COLO668 (cell line): ENCODE measurements at regions not wholly inside any gene's neighbourhood (a gene's known extent, or its start where the extent isn't known, plus 50 kb on each side); places are given as distances from the start of the nearest gene placed in this dataset.
"Not testable (repeated sequence)": the region's sequence is repeated elsewhere in the genome, so short reads cannot be mapped to it uniquely, and the experiment has no call there.

ENCODE experiments used
- DNase-seq: peaks from one replicate; lab custom pipeline; 2025; ENCODE audit not compliant: unreplicated experiment; lab: John Stamatoyannopoulos, UW

- DNase-seq, result no peak
Observed at GRCh38 chr6:93848031-93848742, 428.8 kb upstream of the EPHA7 start.

DNA sequence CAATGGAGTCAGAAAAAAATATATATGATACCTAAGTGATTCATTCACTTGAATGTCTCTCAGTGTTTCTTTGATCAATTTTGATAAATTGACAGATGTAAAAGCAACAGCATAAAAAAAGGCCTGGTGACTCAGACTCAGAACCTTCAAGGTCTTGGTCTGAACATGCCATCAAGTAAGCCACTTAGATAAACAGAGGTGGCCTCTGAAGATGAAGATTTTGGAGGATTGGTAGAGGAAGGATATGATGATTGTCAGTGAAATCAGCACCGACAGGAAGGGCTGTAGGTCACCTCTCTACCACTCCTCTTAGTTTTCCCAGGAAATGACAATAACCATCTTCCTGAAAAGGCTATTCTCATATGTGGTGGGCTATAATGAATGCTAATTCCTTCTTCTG, 422.8 kb upstream of the EPHA7 start:
- no peak for DNase-seq

GRCh38 chr6:93835451-93836145, 416.2 kb upstream of the EPHA7 start:
- DNase-seq, result not testable (repeated sequence)

DNA sequence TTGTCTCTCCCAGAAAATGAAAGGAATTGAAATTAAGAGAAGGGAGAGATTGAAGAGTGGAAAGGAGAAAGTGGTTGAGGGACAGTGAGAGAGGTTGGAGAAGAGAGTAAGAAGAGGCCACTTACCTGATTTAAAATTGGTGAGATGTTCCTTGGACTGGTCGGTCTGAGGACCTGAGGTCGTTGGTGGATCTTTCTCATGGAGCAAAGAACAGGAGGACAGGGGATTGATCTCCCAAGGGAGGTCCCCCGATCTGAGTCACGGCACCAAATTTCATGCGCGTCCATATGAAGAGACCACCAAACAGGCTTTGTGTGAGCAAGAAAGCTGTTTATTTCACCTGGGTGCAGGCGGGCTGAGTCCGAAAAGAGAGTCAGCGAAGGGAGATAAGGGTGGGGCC, 415.7 kb upstream of the EPHA7 start:
- DNase-seq, result not testable (repeated sequence)

DNA sequence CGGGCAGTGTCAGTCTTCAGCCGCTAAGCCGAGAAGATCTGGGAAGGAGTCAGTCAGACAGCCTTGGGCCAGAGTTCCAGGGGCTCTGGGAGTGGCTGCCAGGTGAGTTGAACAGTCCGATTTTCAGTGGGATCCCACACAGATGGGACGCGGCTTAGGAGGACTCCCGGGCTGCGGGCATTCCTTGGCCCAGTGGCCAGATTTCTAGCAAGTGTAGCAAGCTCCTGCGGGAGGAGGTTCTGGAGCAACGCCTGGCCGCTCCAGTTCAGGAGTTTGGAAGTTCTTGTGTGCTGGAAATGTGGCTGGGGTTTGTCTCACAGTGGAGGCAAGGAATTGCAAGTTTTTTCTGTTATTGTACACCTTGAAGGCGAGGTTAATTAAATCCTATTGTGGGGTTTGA, 414.0 kb upstream of the EPHA7 start:
- DNase-seq, result not testable (repeated sequence)

GRCh38 chr6:93829757-93830156, 410.4 kb upstream of the EPHA7 start:
- DNase-seq, result not testable (repeated sequence)

GRCh38 chr6:93829009-93829408, 409.6 kb upstream of the EPHA7 start:
- no peak for DNase-seq

DNA sequence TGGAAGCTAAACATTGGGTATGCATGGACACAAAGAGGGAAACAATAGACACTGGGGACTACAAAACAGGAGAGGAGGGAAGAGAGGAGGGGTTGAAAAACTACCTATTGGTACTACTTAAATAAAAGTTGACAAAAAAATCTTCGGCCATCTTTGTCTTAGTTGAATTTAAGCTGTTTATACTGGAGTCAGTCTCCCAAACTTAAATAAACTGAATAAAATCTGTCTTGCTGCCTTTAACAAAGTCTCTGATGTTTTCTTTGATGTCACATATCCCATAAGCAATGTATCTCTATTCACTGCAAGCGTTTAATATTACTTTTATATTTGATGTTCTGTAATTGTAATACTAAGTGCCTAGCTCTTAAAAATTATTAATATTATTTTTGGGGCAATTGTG, 409.2 kb upstream of the EPHA7 start:
- DNase-seq, result no peak

DNA sequence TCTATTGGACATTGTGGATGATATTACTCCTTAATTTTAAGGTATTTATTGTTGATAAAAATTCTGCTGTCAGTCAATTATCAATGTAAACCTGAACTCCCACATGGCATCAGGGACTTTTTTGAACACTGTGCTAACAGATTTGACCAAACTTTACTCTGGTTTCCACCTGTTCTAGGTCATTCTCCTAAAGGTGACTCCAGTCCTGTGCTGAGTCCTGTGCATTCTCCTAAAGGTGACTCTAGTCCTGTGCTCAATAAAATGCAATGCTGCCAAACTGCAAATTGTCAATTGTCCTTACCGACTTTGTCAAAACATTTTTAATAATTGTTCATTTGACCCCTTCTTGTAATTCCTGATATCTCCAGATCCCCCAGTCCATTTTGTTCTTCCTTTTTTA, 408.4 kb upstream of the EPHA7 start:
- DNase-seq, result no peak

GRCh38 chr6:93825950-93826349, 406.6 kb upstream of the EPHA7 start:
- no peak for DNase-seq

GRCh38 chr6:93823489-93823888, 404.1 kb upstream of the EPHA7 start:
- no peak for DNase-seq

DNA sequence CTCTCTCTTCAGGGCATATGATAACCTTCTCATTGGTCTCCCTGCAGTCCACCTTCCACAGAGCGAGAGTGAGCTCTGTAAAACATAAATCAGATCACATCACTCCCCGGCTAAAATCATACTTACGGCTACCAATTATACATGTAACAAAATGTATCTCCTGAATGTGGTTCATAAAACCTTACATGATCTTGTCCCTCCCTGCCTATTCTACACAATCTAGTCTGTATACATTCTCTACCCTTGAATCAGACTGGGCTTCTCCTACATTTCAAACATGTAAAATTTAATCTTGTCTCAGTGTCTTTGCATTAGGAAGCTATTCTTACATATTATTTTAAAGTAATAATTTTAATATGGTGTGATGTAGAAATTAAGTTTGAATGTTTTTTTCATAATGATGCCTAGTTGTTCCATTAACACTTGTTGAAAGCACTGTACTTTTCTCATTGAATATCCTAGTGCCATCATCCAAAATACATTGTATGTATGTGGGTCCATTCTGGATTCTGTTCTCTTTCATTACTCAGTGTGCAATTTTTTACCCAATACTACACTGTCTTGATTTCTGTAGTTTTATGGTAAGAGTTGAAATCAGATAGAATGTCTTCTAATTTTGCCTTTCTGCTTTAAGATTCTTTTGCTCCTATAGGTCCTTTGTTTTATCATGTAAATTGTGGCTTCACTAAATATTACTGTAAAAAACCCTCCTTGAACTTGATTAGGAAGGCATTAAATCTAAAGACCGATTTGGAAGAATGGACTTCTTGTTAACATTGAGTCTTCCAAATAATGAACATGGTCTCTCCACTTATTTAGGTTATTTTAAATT, 403.3 kb upstream of the EPHA7 start:
- no peak for DNase-seq

DNA sequence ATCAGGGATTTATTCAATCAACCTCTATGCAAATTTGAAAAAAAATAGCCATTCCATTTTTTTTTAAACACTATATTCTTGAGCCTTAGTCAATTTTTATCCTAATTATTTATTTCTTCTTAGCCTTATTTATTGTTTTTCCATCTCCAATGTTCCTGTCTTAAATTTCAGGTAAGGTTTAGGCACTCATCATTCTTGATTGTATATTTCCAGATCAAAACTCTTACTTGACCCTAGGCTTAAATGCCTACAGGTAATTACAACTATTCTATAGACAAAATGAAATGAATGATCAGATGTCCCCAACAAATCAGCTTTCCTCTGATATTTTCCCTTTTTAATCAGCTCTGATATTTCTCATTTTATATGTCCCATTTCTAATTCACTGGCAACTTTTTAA, 402.6 kb upstream of the EPHA7 start:
- DNase-seq, result no peak

GRCh38 chr6:93820465-93821082, 401.2 kb upstream of the EPHA7 start:
- no peak for DNase-seq

DNA sequence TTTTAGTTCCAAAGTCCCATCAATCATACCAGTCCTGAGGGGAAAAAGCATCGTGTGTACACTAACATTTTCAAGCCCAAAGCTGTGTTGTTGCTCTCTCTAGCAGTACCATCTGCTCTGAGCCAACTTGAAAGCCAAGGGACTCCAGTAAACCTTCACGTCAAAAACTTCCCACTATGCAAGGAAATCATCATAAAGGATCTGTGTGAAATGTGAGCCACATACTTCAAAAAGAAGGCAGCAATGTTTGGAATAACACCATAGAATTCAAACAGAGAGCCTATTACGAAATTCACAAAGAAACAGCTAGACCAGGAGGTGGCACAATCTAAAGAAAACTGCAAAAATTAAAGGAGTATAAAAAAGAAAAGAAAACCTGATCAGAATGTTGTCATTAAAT, 399.8 kb upstream of the EPHA7 start:
- no peak for DNase-seq

DNA sequence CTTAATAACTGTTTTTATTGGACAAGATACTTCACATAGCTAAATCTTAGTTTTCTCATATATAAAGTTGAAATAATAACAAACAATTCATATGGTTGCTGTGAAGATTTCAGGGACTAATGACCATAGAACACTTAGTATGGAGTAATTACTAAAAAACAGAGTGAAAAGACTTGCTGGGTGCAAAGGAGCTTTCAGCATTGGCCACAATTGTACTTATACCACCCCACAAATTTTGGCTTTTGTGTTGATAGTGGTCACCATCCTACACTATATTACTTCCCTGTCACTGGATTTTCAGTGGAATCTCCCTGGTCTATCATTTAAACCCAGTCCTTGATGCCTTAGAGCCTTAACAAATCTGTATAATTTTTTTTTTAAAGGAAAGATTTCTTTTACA, 398.6 kb upstream of the EPHA7 start:
- no peak for DNase-seq

GRCh38 chr6:93806409-93807270, 387.3 kb upstream of the EPHA7 start:
- DNase-seq, result no peak

DNA sequence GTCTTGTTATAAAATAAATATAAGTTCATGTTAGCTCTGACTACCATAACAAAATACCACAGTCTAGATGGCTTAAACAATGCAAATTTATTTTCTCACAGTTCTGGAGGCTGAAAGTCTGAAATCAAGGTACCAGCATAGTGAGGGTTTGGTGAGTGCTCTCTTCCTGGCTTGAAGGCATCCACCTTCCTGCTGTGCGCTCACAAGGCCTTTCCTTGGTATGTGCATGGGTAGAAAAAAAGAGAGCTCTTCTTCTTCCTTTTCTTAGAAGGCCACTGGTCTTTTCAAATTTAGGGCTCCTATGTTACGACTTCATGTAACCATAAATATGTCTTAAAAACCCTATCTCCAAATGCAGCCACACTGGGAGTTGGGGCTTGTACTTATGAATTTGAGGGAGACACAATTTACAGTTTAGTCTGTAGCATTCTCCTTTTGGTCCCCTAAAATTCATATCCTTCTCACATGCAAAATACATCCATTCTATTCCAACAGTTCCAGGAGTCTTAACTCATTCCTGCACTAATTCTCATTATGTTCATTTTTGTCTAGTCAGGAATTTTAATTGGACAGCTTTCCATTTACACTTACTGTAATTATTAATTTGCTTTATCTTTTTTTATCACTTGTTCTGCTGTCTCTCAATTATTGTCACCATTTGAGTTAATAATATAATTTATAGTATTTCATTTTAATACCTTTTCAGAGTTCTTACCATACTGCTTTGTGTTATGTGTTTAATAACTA, 381.9 kb upstream of the EPHA7 start:
- DNase-seq, result no peak

GRCh38 chr6:93799226-93799625, 379.9 kb upstream of the EPHA7 start:
- no peak for DNase-seq

DNA sequence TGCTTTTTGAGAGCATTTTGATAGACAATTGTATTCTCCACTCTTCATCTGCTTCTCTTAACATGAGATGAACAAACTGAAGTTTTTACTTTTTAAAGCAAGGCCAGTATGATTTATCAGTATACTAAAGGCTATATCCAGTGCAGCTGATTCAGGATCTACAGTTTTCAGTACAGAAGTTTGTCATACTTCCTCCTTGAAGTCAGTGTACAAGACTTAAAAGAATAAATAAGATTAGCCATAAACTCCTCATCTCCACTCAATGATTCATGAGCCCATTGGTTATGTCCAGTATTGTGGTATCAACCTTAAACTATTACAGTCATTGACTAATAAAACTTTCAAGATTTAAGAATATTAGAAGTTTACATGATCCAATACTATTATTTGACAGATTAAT, 374.8 kb upstream of the EPHA7 start:
- DNase-seq, result no peak
